T-helper 2 cell treated with Interferon-gamma antibody and Interleukin-4, amounts not matched to agents 5 μg/mL and 100 μg/mL, for 36 hours (primary cell): ENCODE measurements at regions not wholly inside any gene's neighbourhood (a gene's known extent, or its start where the extent isn't known, plus 50 kb on each side); places are given as distances from the start of the nearest gene placed in this dataset.
"Not testable (repeated sequence)": the region's sequence is repeated elsewhere in the genome, so short reads cannot be mapped to it uniquely, and the experiment has no call there.

Source experiments
- DNase-seq: peaks from one replicate; pipeline ENCODE4 v3.0.0; 2021; ENCODE audit warnings: low spot score
- H3K27ac Mint-ChIP-seq: one replicate; pipeline ENCODE4 v1.8.0; 2021; ENCODE audit warnings: mild to moderate bottlenecking, mixed read lengths
- H3K27me3 Mint-ChIP-seq: one replicate; pipeline ENCODE4 v1.8.0; 2021; ENCODE audit warnings: low read depth, mixed read lengths
- H3K36me3 Mint-ChIP-seq: one replicate; pipeline ENCODE4 v1.8.0; 2021; ENCODE audit warnings: low read depth, mixed read lengths
- H3K4me1 Mint-ChIP-seq: one replicate; pipeline ENCODE4 v1.8.0; 2021; ENCODE audit warnings: low read depth, mixed read lengths
- H3K4me3 Mint-ChIP-seq: one replicate; pipeline ENCODE4 v1.8.0; 2022; ENCODE audit warnings: mild to moderate bottlenecking, moderate library complexity, mixed read lengths
- H3K9me3 Mint-ChIP-seq: one replicate; pipeline ENCODE4 v1.8.0; 2021; ENCODE audit warnings: mixed read lengths

GRCh38 chrX:129092242-129092641 is 431.0 kb downstream of the SMARCA1 start:
- DNase-seq = no peak
- Mint-ChIP-seq H3K36me3 (no peaks in the 10 kb centered on the region), H3K9me3 (no peaks in the 10 kb centered on the region), H3K4me3 (no peak overlapping the region), H3K27me3 (no peaks in the 10 kb centered on the region), H3K27ac (no peak overlapping the region), H3K4me1 (no peaks in the 10 kb centered on the region)

DNA sequence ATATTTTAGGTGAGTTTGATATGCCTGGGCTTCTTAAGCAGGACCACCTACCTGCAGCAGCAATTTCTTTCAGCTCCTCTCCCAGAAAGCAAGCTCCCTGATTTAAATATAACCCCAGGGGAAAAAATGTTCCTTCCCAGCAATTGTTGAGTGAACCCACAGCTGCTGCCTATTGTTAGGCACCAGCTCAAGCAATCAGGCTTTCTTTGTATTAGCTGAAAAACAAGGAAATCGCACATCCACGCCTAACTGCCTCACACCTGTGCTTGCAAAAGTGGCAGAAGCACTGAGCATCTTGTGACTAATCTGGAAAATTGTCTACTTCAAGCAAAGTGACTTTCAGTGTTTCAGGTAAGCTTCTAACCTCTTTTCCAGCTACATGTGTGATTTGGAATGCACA is 432.2 kb downstream of the SMARCA1 start:
- no peak for DNase-seq
- no peaks in the 10 kb centered on the region for H3K27me3 Mint-ChIP-seq
- H3K4me1 Mint-ChIP-seq = no peaks in the 10 kb centered on the region
- H3K36me3 Mint-ChIP-seq = no peaks in the 10 kb centered on the region
- H3K9me3 Mint-ChIP-seq = no peaks in the 10 kb centered on the region
- no peak overlapping the region for H3K27ac Mint-ChIP-seq
- H3K4me3 Mint-ChIP-seq = no peak overlapping the region

DNA sequence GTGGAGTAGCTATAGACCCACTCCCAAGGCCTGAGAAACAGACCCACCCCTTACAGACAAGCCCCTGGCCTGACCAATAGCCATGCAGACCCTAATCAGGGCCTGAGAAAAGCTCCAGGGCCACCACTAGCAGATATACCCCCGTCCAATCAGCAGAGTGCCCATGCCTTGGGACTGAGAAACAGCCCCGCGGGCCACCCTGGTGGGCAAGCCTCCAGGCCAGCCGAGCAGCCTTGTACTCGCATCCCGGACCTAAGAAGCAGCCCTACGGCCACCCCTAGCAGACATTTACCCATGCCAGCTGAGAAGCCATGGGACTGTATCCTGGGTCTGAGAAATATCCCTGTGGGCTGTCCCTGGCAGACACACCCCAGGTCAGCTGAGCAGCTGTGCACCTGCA is 436.5 kb downstream of the SMARCA1 start:
- no peaks in the 10 kb centered on the region for H3K27me3 Mint-ChIP-seq
- no peaks in the 10 kb centered on the region for H3K9me3 Mint-ChIP-seq
- no peaks in the 10 kb centered on the region for H3K36me3 Mint-ChIP-seq
- H3K4me3 Mint-ChIP-seq = no peak overlapping the region
- H3K27ac Mint-ChIP-seq = no peak overlapping the region
- no peak for DNase-seq
- no peaks in the 10 kb centered on the region for H3K4me1 Mint-ChIP-seq

GRCh38 chrX:129084291-129084690 is 439.0 kb downstream of the SMARCA1 start:
- not testable (repeated sequence) for H3K27me3 Mint-ChIP-seq, DNase-seq, H3K9me3 Mint-ChIP-seq, H3K4me1 Mint-ChIP-seq, H3K4me3 Mint-ChIP-seq, H3K27ac Mint-ChIP-seq, H3K36me3 Mint-ChIP-seq

- H3K9me3 Mint-ChIP-seq = no peaks in the 10 kb centered on the region
These were observed 445.7 kb downstream of the SMARCA1 start for GRCh38 chrX:129077424-129078170.

DNA sequence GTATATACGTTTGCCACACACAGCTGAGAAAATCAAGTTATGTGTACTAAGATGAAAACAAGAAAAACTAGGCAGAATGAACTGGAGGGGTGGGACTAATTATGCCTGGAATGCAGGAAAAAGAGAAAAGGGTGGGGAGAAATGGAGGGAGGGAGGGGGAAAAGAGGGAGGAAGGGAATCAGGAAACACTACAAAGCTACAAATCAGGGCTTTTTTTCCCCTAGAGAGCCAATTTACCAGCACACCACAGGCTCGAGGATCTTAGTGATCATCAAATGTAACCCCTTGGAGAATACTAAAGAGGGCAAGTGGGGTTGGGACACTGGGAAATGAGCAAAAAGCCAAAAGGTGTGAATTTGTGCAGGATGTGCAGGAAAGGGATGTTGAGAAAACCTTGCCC is 451.9 kb downstream of the SMARCA1 start:
- no peaks in the 10 kb centered on the region for H3K36me3 Mint-ChIP-seq
- no peaks in the 10 kb centered on the region for H3K27me3 Mint-ChIP-seq
- H3K4me1 Mint-ChIP-seq = no peaks in the 10 kb centered on the region
- no peak for DNase-seq
- no peaks in the 10 kb centered on the region for H3K9me3 Mint-ChIP-seq
- H3K27ac Mint-ChIP-seq = no peak overlapping the region
- H3K4me3 Mint-ChIP-seq = no peak overlapping the region

More at GRCh38 chrX:129077424-129078170, 445.7 kb downstream of the SMARCA1 start:
- H3K4me1 Mint-ChIP-seq = no peaks in the 10 kb centered on the region
- H3K4me3 Mint-ChIP-seq = no peak overlapping the region
- no peak for DNase-seq
- H3K27me3 Mint-ChIP-seq = no peaks in the 10 kb centered on the region
- no peaks in the 10 kb centered on the region for H3K36me3 Mint-ChIP-seq
- no peak overlapping the region for H3K27ac Mint-ChIP-seq

DNA sequence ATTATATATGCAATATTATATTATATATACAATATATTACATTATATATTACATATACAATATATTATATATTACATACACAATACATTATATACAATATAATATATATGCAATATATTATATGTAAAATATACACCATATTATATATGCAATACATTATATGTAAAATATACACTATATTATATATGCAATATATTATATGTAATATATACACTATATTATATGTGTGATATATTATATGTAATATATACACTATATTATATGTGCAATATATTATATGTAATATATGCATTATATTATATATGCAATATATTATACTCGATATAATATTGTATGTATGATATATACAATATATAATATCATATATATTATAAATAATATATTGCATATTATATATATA is 457.4 kb downstream of the SMARCA1 start:
- Mint-ChIP-seq H3K4me1 (no peaks in the 10 kb centered on the region), H3K36me3 (no peaks in the 10 kb centered on the region), H3K27ac (no peak overlapping the region), H3K9me3 (no peaks in the 10 kb centered on the region), H3K27me3 (no peaks in the 10 kb centered on the region), H3K4me3 (no peak overlapping the region)
- no peak for DNase-seq

DNA sequence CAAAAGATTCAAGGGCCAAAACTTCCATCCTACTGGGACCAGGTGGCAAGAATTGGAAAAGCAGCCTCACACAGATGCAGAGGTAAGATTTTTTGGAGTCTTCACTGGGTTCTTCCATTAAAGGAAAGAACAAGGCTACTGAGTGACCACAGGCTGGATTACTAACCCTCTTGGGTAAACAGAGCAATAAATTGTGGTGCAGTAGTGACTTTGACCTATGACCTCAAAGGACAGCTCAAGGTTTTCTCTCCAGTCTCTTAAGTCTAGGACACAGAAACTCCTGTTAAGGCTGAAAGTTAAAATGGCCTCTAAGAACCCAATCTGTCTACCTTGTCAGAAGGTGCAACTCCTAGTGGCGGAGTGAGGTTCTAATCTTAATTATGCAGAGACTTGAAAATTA is 464.9 kb downstream of the SMARCA1 start:
- H3K4me1 Mint-ChIP-seq = no peaks in the 10 kb centered on the region
- no peaks in the 10 kb centered on the region for H3K36me3 Mint-ChIP-seq
- H3K9me3 Mint-ChIP-seq = no peaks in the 10 kb centered on the region
- H3K27ac Mint-ChIP-seq = no peak overlapping the region
- no peak for DNase-seq
- no peaks in the 10 kb centered on the region for H3K27me3 Mint-ChIP-seq
- no peak overlapping the region for H3K4me3 Mint-ChIP-seq

DNA sequence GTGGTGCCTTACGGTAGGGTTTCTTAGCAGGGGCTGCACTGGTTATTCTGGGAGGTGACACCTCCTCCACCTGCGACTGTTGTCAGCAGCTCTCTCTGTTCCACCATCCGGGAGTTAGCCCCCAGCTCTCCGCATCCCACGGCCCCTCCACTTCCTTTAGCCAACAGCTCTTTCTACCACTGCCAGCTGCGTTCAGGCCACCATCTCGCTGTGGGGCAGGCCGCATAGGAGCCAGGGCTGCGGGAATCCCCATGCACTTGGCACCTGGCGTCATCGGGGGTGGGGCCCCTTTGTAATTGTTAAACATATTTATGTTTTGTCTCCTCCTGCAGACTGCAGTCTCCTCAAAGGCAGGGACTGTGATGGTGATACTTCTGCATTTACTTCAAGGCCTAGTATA is 480.2 kb downstream of the SMARCA1 start:
- Mint-ChIP-seq H3K27ac (no peak overlapping the region), H3K9me3 (no peaks in the 10 kb centered on the region), H3K4me3 (no peak overlapping the region), H3K36me3 (no peaks in the 10 kb centered on the region), H3K27me3 (no peaks in the 10 kb centered on the region), H3K4me1 (no peaks in the 10 kb centered on the region)
- DNase-seq = no peak

- no peaks in the 10 kb centered on the region for H3K36me3 Mint-ChIP-seq
- no peaks in the 10 kb centered on the region for H3K4me1 Mint-ChIP-seq
- H3K27ac Mint-ChIP-seq = no peak overlapping the region
- no peaks in the 10 kb centered on the region for H3K9me3 Mint-ChIP-seq
- DNase-seq = no peak
- H3K27me3 Mint-ChIP-seq = no peaks in the 10 kb centered on the region
- H3K4me3 Mint-ChIP-seq = no peak overlapping the region
These were observed 482.0 kb downstream of the SMARCA1 start for GRCh38 chrX:129041319-129041718.

DNA sequence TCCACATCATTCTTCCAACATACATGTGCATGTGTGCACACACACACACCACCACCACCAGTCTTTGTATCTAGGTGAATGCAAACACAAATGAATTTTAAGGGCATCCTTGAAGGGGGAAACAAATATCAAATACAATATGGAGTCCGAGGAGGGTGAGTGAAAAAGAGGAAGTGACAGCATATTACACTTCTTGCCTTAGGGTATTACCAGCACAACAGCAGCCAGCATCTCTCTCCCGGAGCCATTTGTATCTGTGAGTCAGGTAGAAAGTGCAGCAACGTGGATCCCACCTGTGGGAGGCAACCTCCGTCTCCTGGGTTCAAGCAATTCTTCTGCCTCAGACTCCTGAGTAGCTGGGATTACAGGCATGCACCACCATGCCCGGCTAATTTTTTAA is 483.2 kb downstream of the SMARCA1 start:
- Mint-ChIP-seq H3K27ac (no peak overlapping the region), H3K4me3 (no peak overlapping the region), H3K4me1 (no peaks in the 10 kb centered on the region), H3K27me3 (no peaks in the 10 kb centered on the region), H3K9me3 (no peaks in the 10 kb centered on the region), H3K36me3 (no peaks in the 10 kb centered on the region)
- DNase-seq = no peak

GRCh38 chrX:129039176-129039575 is 484.1 kb downstream of the SMARCA1 start:
- H3K4me3 Mint-ChIP-seq = no peak overlapping the region
- H3K27me3 Mint-ChIP-seq = no peaks in the 10 kb centered on the region
- no peaks in the 10 kb centered on the region for H3K36me3 Mint-ChIP-seq
- H3K9me3 Mint-ChIP-seq = no peaks in the 10 kb centered on the region
- no peak for DNase-seq
- H3K27ac Mint-ChIP-seq = no peak overlapping the region
- H3K4me1 Mint-ChIP-seq = no peaks in the 10 kb centered on the region

DNA sequence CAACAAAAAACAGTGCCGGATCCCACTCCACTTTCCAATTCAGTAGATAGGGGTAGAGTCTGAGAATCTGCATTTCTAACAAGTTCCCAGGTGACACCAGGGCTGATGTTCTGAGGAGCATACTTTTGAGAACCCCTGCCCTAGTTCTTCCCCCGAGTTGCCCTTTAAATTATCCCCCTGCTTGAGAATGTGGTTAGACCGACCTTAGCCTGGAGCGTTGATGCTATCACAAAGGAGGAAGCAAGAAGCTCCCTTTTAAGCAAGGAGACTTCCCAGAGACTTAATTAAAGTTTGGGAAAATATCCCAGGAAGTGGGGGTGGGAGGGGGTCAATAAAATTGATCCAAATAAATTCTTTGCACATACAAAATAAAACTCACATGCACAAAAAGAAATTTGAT is 485.9 kb downstream of the SMARCA1 start:
- no peak for DNase-seq
- Mint-ChIP-seq H3K27me3 (no peaks in the 10 kb centered on the region), H3K4me1 (no peaks in the 10 kb centered on the region), H3K36me3 (no peaks in the 10 kb centered on the region), H3K4me3 (no peak overlapping the region), H3K9me3 (no peaks in the 10 kb centered on the region), H3K27ac (no peak overlapping the region)

- no peak overlapping the region for H3K4me3 Mint-ChIP-seq
- H3K27ac Mint-ChIP-seq = no peak overlapping the region
- H3K4me1 Mint-ChIP-seq = no peaks in the 10 kb centered on the region
- H3K9me3 Mint-ChIP-seq = no peaks in the 10 kb centered on the region
- H3K36me3 Mint-ChIP-seq = no peaks in the 10 kb centered on the region
- no peaks in the 10 kb centered on the region for H3K27me3 Mint-ChIP-seq
- DNase-seq = no peak
These were observed 488.1 kb downstream of the SMARCA1 start for GRCh38 chrX:129035180-129035579.

DNA sequence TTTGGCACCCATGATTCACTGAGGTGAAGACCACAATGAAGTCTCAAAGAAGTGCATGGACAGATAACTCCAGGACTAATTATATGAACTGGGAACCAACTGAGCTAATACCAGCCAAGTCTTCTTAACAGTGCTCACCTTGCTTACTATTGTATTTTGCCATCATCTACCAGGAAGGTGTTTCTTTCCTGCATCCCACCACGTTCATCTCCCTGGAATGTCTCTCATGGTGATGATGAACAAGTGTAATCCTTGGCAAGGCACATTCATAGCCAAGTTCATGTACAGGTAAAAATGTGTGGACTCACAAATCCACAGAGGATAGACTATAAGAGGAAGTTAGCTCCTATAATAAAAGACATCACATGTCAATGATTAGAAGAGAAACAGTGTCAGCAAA is 489.1 kb downstream of the SMARCA1 start:
- Mint-ChIP-seq H3K27me3 (no peaks in the 10 kb centered on the region), H3K9me3 (no peaks in the 10 kb centered on the region), H3K27ac (no peak overlapping the region), H3K4me3 (no peak overlapping the region), H3K36me3 (no peaks in the 10 kb centered on the region), H3K4me1 (no peaks in the 10 kb centered on the region)
- DNase-seq = no peak
